HCT116 (cell line): ENCODE measurements at regions not wholly inside any gene's neighbourhood (a gene's known extent, or its start where the extent isn't known, plus 50 kb on each side); places are given as distances from the start of the nearest gene placed in this dataset.

Experiments
- ATAC-seq: fragments of 200-7000 bp; cut with Tn5 transposase; 2 replicates; pipeline ENCODE4 v1.9.1; 2020; ENCODE audit warnings: mild to moderate bottlenecking, moderate library complexity
- BruUV-seq: library from RNA; stranded (reverse); fragments of 400-500 nt; replicated peaks from 2 replicates; lab custom pipeline; 2021; lab: Mats Ljungman, UMichigan
- CTCF ChIA-PET: fragments of 300-600 bp; sonication (Branson Sonifier 250); formaldehyde crosslinking; loops from one replicate; lab custom pipeline; 2021; ENCODE audit warnings: antibody characterized with exemption; lab: Charles Lee
- POLR2A ChIA-PET: fragments of 300-600, 350-600 bp; sonication (Branson Sonifier 250); formaldehyde crosslinking; loops from one replicate; lab custom pipeline; 2021; ENCODE audit warnings: antibody characterized with exemption; lab: Charles Lee
- RAD21 ChIA-PET, 2 experiments: fragments of 300-600 bp; sonication (Branson Sonifier 250); formaldehyde crosslinking; loops; one replicate each; lab custom pipeline; 2023; ENCODE audit warnings: low total read pairs in 2 of 2; ENCODE audit not compliant: uncharacterized antibody in 2 of 2, unreplicated experiment in 2 of 2, low non-redundant PET in 1 of 2; lab: Charles Lee
- DNase-seq: peaks from one replicate; pipeline ENCODE4 v3.0.0-alpha.2; 2010; ENCODE audit warnings: low read depth, low spot score
- H2AFZ ChIP-seq: fragments of 200-600 bp; shearing (Covaris generic), sonication (generic); 2 replicates; pipeline ENCODE4 v1.6.1; 2017; ENCODE audit warnings: low read depth, mixed run types, mixed read lengths, antibody characterized with exemption, low read length; ENCODE audit not compliant: poor library complexity, severe bottlenecking
- H3K27ac ChIP-seq: 2 replicates; pipeline ENCODE4 v1.5.1; 2012; ENCODE audit warnings: low read depth, low read length
- H3K27me3 ChIP-seq: fragments of 200-600 bp; sonication (generic); 2 replicates; pipeline ENCODE4 v1.6.1; 2016; ENCODE audit warnings: mixed run types, low read length, mixed read lengths; ENCODE audit not compliant: insufficient read depth
- H3K36me3 ChIP-seq, 2 experiments: fragments of 200-500 bp in 1 of 2; fragments of 200-600 bp in 1 of 2; sonication (Bioruptor generic) in 1 of 2; sonication (generic) in 1 of 2; 2 replicates each; pipeline versions ENCODE4 v1.5.1 to v1.6.1; 2014 to 2016; ENCODE audit warnings: low read length in 2 of 2, inconsistent platforms in 1 of 2, mixed read lengths in 1 of 2, mixed run types in 1 of 2; ENCODE audit not compliant: insufficient read depth in 2 of 2, control insufficient read depth in 1 of 2
- H3K4me1 ChIP-seq, 2 experiments: fragments of 200-600 bp in 1 of 2; sonication (generic) in 1 of 2; 2 replicates each; pipeline versions ENCODE4 v1.5.1 to v1.6.1; 2012 to 2017; ENCODE audit warnings: low read length in 2 of 2, inconsistent platforms in 1 of 2, mild to moderate bottlenecking in 1 of 2, mixed read lengths in 1 of 2, mixed run types in 1 of 2, moderate library complexity in 1 of 2; ENCODE audit not compliant: insufficient read depth in 2 of 2, control insufficient read depth in 1 of 2
- H3K4me2 ChIP-seq: fragments of 200-600 bp; sonication (generic); 2 replicates; pipeline ENCODE4 v1.6.1; 2017; ENCODE audit warnings: mixed run types, low read length, mixed read lengths
- H3K4me3 ChIP-seq, 2 experiments: fragments of 200-600 bp in 1 of 2; sonication (generic) in 1 of 2; replicated peaks in 1 of 2; 2 replicates each; pipeline ENCODE4 v1.5.1; 2011 to 2016; ENCODE audit warnings: low read length in 2 of 2, control low read depth in 1 of 2, low read depth in 1 of 2, mild to moderate bottlenecking in 1 of 2, mixed read lengths in 1 of 2, mixed run types in 1 of 2
- H3K79me2 ChIP-seq: fragments of 200-600 bp; sonication (generic); 2 replicates; pipeline ENCODE4 v1.6.1; 2017; ENCODE audit warnings: mild to moderate bottlenecking, mixed run types, low read length, moderate library complexity, mixed read lengths; ENCODE audit not compliant: insufficient read depth
- H3K9ac ChIP-seq: fragments of 200-600 bp; sonication (generic); 2 replicates; pipeline ENCODE4 v1.6.1; 2016; ENCODE audit warnings: low read length, mixed read lengths
- H3K9me2 ChIP-seq: fragments of 200-600 bp; sonication (generic), shearing (Covaris generic); 2 replicates; pipeline ENCODE4 v1.6.1; 2017; ENCODE audit warnings: mixed run types, mild to moderate bottlenecking, moderate library complexity; ENCODE audit not compliant: insufficient read depth
- H3K9me3 ChIP-seq, 2 experiments: fragments of 200-500 bp in 1 of 2; fragments of 200-600 bp in 1 of 2; sonication (Bioruptor generic) in 1 of 2; sonication (generic) in 1 of 2; 2 replicates each; pipeline ENCODE4 v1.6.1; 2014 to 2017; ENCODE audit warnings: low read length in 2 of 2, mixed read lengths in 2 of 2, inconsistent platforms in 1 of 2, low read depth in 1 of 2, mild to moderate bottlenecking in 1 of 2, mixed run types in 1 of 2, moderate library complexity in 1 of 2; ENCODE audit not compliant: control insufficient read depth in 1 of 2, insufficient read depth in 1 of 2
- H4K20me1 ChIP-seq: fragments of 200-600 bp; sonication (generic), shearing (Covaris generic); 2 replicates; pipeline ENCODE4 v1.6.1; 2017; ENCODE audit warnings: mixed run types, mild to moderate bottlenecking, moderate library complexity; ENCODE audit not compliant: insufficient read depth
- ATF3 ChIP-seq: IDR thresholded peaks from 2 replicates; pipeline ENCODE4 v1.6.1; 2012
- CTCF ChIP-seq, 3 experiments: fragments of 200-600 bp in 1 of 3; sonication (generic) in 1 of 3; IDR thresholded peaks in 2 of 3; conservative IDR thresholded peaks in 1 of 3; 2 replicates each; pipeline ENCODE4 v1.5.1; 2012 to 2017; ENCODE audit warnings: low read depth in 2 of 3, low read length in 2 of 3, antibody characterized with exemption in 1 of 3, borderline replicate concordance in 1 of 3, control low read depth in 1 of 3, mild to moderate bottlenecking in 1 of 3, mixed read lengths in 1 of 3, mixed run types in 1 of 3, moderate library complexity in 1 of 3; ENCODE audit not compliant: insufficient read depth in 1 of 3
- ELF1 ChIP-seq: IDR thresholded peaks from 2 replicates; pipeline ENCODE4 v1.6.1; 2012; ENCODE audit warnings: low read depth, borderline replicate concordance
- EZH2phosphoT487 ChIP-seq: fragments of 200-600 bp; IDR thresholded peaks from 2 replicates; pipeline ENCODE4 v1.6.1; 2018; ENCODE audit warnings: antibody characterized with exemption, borderline replicate concordance
- JUND ChIP-seq: IDR thresholded peaks from 2 replicates; pipeline ENCODE4 v1.6.1; 2012
- POLR2A ChIP-seq: IDR thresholded peaks from 2 replicates; pipeline ENCODE4 v1.7.0; 2011; ENCODE audit warnings: borderline replicate concordance; ENCODE audit not compliant: insufficient read depth, insufficient read length; ENCODE audit errors: extremely low read depth
- POLR2AphosphoS5 ChIP-seq: IDR thresholded peaks from 2 replicates; pipeline ENCODE4 v1.6.1; 2011; ENCODE audit warnings: mild to moderate bottlenecking, low read depth, low read length, moderate library complexity
- SIN3A ChIP-seq: IDR thresholded peaks from 2 replicates; pipeline ENCODE4 v1.6.1; 2012; ENCODE audit warnings: low read depth
- SP1 ChIP-seq: IDR thresholded peaks from 2 replicates; pipeline ENCODE4 v1.6.1; 2012; ENCODE audit warnings: low read depth
- SRF ChIP-seq: IDR thresholded peaks from 2 replicates; pipeline ENCODE4 v1.6.1; 2012; ENCODE audit warnings: low read depth
- TCF7L2 ChIP-seq: IDR thresholded peaks from 2 replicates; pipeline ENCODE4 v1.7.0; 2011; ENCODE audit warnings: borderline replicate concordance, inconsistent platforms; ENCODE audit not compliant: insufficient read depth, insufficient read length; ENCODE audit errors: extremely low read depth
- YY1 ChIP-seq: IDR thresholded peaks from 2 replicates; pipeline ENCODE4 v1.6.1; 2011; ENCODE audit warnings: low read length, low read depth, moderate library complexity, mild to moderate bottlenecking; ENCODE audit not compliant: insufficient replicate concordance; ENCODE audit errors: extremely low read depth
- ZNF274 ChIP-seq: fragments of 200-500 bp; sonication (Bioruptor generic); IDR thresholded peaks from 2 replicates; pipeline ENCODE4 v1.6.1; 2014; ENCODE audit warnings: mild to moderate bottlenecking, low read depth, low read length, inconsistent platforms
- intact Hi-C: fragments of 100-400 bp; cut with micrococcal nuclease; formaldehyde crosslinking; loops from 2 replicates; pipeline ENCODE4 v1.10.0; 2022
- TF ChIP-seq, protein P1 (sequence below): IDR thresholded peaks from 2 replicates; pipeline ENCODE4 v1.6.1; 2012; ENCODE audit warnings: low read depth

- H3K4me1 ChIP-seq: no peaks in the 10 kb centered on the region
- ChIA-PET RAD21 (no interaction called here), POLR2A (no interaction called here), CTCF (no interaction called here)
- ATAC-seq (no peak), DNase-seq (no peak)
- H3K4me2 ChIP-seq: no peak overlapping the region
- no peaks in the 10 kb centered on the region for H3K36me3 ChIP-seq
- TF ChIP-seq SP1: no peak
- no peak for TF ChIP-seq TCF7L2
- TF ChIP-seq CTCF (IDR thresholded peaks at IDR 0.05 in 2 of 3, conservative IDR thresholded peaks at IDR 0.05 in 1 of 3; ENCODE audit: borderline replicate concordance in 1 of 3, insufficient read depth in 1 of 3, low read depth in 2 of 3, low read length in 2 of 3): no peak
- no peak for TF ChIP-seq ELF1
- no TSS peak for BruUV-seq
- H3K4me3 ChIP-seq: no peak overlapping the region
- no peaks in the 10 kb centered on the region; the same call in 1 of the 2 replicates for H4K20me1 ChIP-seq
- no peaks in the 10 kb centered on the region for H3K79me2 ChIP-seq
- no peaks in the 10 kb centered on the region for H3K9me3 ChIP-seq
- H2AFZ ChIP-seq: no peak overlapping the region
- H3K27ac ChIP-seq: no peak overlapping the region
- H3K9ac ChIP-seq: no peak overlapping the region
- no peaks in the 10 kb centered on the region for H3K9me2 ChIP-seq
- intact Hi-C loops: no loop called here
- H3K27me3 ChIP-seq: peaks cover 30% of the 10 kb centered on the region
Measured at GRCh38 chr4:81982846-81983540, 390.8 kb downstream of the HNRNPD start.

GRCh38 chr4:81981218-81981617 is 392.6 kb downstream of the HNRNPD start:
- Histone ChIP-seq H3K27me3 (peaks cover 25% of the 10 kb centered on the region), H3K27ac (no peak overlapping the region), H3K9me2 (no peaks in the 10 kb centered on the region), H2AFZ (no peak overlapping the region), H3K9me3 (no peaks in the 10 kb centered on the region), H4K20me1 (no peaks in the 10 kb centered on the region; the same call in 1 of the 2 replicates), H3K4me3 (no peak overlapping the region), H3K36me3 (no peaks in the 10 kb centered on the region), H3K9ac (no peak overlapping the region), H3K4me1 (no peaks in the 10 kb centered on the region), H3K4me2 (no peak overlapping the region), H3K79me2 (no peaks in the 10 kb centered on the region)
- no peak for DNase-seq
- no peak for ATAC-seq
- ChIA-PET POLR2A (no interaction called here), CTCF (no interaction called here), RAD21 (no interaction called here)
- no TSS peak for BruUV-seq
- TF ChIP-seq ATF3: no peak
- TF ChIP-seq, protein P1, sequence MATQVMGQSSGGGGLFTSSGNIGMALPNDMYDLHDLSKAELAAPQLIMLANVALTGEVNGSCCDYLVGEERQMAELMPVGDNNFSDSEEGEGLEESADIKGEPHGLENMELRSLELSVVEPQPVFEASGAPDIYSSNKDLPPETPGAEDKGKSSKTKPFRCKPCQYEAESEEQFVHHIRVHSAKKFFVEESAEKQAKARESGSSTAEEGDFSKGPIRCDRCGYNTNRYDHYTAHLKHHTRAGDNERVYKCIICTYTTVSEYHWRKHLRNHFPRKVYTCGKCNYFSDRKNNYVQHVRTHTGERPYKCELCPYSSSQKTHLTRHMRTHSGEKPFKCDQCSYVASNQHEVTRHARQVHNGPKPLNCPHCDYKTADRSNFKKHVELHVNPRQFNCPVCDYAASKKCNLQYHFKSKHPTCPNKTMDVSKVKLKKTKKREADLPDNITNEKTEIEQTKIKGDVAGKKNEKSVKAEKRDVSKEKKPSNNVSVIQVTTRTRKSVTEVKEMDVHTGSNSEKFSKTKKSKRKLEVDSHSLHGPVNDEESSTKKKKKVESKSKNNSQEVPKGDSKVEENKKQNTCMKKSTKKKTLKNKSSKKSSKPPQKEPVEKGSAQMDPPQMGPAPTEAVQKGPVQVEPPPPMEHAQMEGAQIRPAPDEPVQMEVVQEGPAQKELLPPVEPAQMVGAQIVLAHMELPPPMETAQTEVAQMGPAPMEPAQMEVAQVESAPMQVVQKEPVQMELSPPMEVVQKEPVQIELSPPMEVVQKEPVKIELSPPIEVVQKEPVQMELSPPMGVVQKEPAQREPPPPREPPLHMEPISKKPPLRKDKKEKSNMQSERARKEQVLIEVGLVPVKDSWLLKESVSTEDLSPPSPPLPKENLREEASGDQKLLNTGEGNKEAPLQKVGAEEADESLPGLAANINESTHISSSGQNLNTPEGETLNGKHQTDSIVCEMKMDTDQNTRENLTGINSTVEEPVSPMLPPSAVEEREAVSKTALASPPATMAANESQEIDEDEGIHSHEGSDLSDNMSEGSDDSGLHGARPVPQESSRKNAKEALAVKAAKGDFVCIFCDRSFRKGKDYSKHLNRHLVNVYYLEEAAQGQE: no peak
- TF ChIP-seq SRF: no peak
- TF ChIP-seq POLR2AphosphoS5: no peak
- no peak for TF ChIP-seq YY1
- no peak for TF ChIP-seq ELF1
- TF ChIP-seq TCF7L2: no peak
- no peak for TF ChIP-seq ZNF274
- TF ChIP-seq SIN3A: no peak
- TF ChIP-seq EZH2phosphoT487: no peak
- no peak for TF ChIP-seq JUND
- no peak for TF ChIP-seq POLR2A
- intact Hi-C loops: no loop called here
